HEK293T (cell line): ENCODE measurements at regions not wholly inside any gene's neighbourhood (a gene's known extent, or its start where the extent isn't known, plus 50 kb on each side); places are given as distances from the start of the nearest gene placed in this dataset.

ENCODE experiments used
- CTCF ChIA-PET: fragments of 350-600 bp; formaldehyde crosslinking; extraction: SDS; loops from one replicate; lab custom pipeline; 2021; ENCODE audit warnings: antibody characterized with exemption, inconsistent platforms; lab: Yijun Ruan, JAX
- POLR2A ChIA-PET: fragments of 350-600 bp; formaldehyde crosslinking; extraction: SDS; loops from one replicate; lab custom pipeline; 2020; ENCODE audit warnings: antibody characterized with exemption, inconsistent platforms; lab: Yijun Ruan, JAX
- DNase-seq: peaks from one replicate; pipeline ENCODE4 v3.0.0; 2012; ENCODE audit warnings: mixed read lengths; ENCODE audit errors: extremely low spot score
- ARNT ChIP-seq: fragments of 450-650 bp; IDR thresholded peaks from 2 replicates; pipeline ENCODE4 v1.6.1; 2017; ENCODE audit warnings: mild to moderate bottlenecking
- BHLHE40 ChIP-seq: fragments of 450-650 bp; IDR thresholded peaks from 2 replicates; pipeline ENCODE4 v1.6.1; 2016; ENCODE audit warnings: mild to moderate bottlenecking, moderate library complexity, borderline replicate concordance
- CTBP1 ChIP-seq: fragments of 450-650 bp; IDR thresholded peaks from 2 replicates; pipeline ENCODE4 v1.6.1; 2016; ENCODE audit warnings: borderline replicate concordance
- ELF4 ChIP-seq: fragments of 450-650 bp; IDR thresholded peaks from 2 replicates; pipeline ENCODE4 v1.6.1; 2017; ENCODE audit warnings: antibody characterized with exemption
- FOXA1 ChIP-seq: fragments of 450-650 bp; IDR thresholded peaks from 2 replicates; pipeline ENCODE4 v1.6.1; 2016; ENCODE audit warnings: mild to moderate bottlenecking
- FOXK2 ChIP-seq: fragments of 450-650 bp; IDR thresholded peaks from 2 replicates; pipeline ENCODE4 v1.6.1; 2016; ENCODE audit warnings: mild to moderate bottlenecking
- FOXM1 ChIP-seq: fragments of 450-650 bp; IDR thresholded peaks from 2 replicates; pipeline ENCODE4 v1.6.1; 2017; ENCODE audit warnings: mild to moderate bottlenecking, borderline replicate concordance
- HDGF ChIP-seq: fragments of 450-650 bp; IDR thresholded peaks from 2 replicates; pipeline ENCODE4 v1.6.1; 2017; ENCODE audit warnings: antibody characterized with exemption, borderline replicate concordance
- L3MBTL2 ChIP-seq: fragments of 450-650 bp; conservative IDR thresholded peaks from 2 replicates; pipeline ENCODE4 v1.6.1; 2016; ENCODE audit warnings: mild to moderate bottlenecking
- LEF1 ChIP-seq: fragments of 450-650 bp; IDR thresholded peaks from 2 replicates; pipeline ENCODE4 v1.6.1; 2017; ENCODE audit warnings: mild to moderate bottlenecking, borderline replicate concordance
- NFRKB ChIP-seq: fragments of 450-650 bp; IDR thresholded peaks from 2 replicates; pipeline ENCODE4 v1.6.1; 2016; ENCODE audit warnings: mild to moderate bottlenecking, moderate library complexity
- PKNOX1 ChIP-seq: fragments of 450-650 bp; IDR thresholded peaks from 2 replicates; pipeline ENCODE4 v1.6.1; 2016
- SP1 ChIP-seq: fragments of 450-650 bp; IDR thresholded peaks from 2 replicates; pipeline ENCODE4 v1.6.1; 2017
- SUZ12 ChIP-seq: fragments of 450-650 bp; IDR thresholded peaks from 2 replicates; pipeline ENCODE4 v1.6.1; 2016; ENCODE audit warnings: mild to moderate bottlenecking
- TARDBP ChIP-seq: fragments of 450-650 bp; IDR thresholded peaks from 2 replicates; pipeline ENCODE4 v1.6.1; 2016
- ZNF384 ChIP-seq: fragments of 450-650 bp; IDR thresholded peaks from 2 replicates; pipeline ENCODE4 v1.6.1; 2016

DNA sequence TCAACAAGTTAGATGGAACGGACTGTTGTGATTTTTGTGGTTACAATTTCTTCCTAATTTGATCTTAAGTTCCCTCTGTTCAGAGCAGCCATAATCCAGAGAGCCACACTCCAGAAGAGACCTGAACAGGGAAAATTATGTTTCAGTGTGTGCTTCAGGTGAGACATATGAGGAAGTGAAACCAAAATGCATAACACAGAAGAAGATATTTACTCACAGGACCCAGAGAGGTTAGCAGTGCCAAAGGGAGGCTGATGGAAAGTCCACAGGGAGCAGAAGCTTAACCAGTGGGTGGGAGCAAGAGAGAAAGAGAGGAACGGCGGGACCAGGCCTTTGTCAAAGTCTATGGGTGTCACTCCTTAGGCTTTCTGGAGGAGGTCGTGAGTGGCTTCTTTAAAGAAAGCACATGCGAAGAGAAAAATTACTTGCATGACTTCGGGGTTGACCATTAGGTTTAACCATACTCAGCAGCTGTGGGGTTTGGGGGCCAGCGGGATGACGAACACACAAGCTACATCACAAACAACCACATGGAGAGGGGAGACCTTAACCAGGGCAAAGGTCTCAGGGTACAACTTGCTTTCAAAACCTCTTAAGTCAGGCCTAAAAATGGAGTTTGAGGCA, 141.4 kb downstream of the MED10 start:
- DNase-seq: no peak
- no peak for TF ChIP-seq LEF1
- TF ChIP-seq FOXK2: no peak
- no peak for TF ChIP-seq ELF4
- no peak for TF ChIP-seq FOXM1
- TF ChIP-seq SUZ12: no peak
- no peak for TF ChIP-seq PKNOX1
- POLR2A ChIA-PET: no interaction called here
- CTCF ChIA-PET: no interaction called here

DNA sequence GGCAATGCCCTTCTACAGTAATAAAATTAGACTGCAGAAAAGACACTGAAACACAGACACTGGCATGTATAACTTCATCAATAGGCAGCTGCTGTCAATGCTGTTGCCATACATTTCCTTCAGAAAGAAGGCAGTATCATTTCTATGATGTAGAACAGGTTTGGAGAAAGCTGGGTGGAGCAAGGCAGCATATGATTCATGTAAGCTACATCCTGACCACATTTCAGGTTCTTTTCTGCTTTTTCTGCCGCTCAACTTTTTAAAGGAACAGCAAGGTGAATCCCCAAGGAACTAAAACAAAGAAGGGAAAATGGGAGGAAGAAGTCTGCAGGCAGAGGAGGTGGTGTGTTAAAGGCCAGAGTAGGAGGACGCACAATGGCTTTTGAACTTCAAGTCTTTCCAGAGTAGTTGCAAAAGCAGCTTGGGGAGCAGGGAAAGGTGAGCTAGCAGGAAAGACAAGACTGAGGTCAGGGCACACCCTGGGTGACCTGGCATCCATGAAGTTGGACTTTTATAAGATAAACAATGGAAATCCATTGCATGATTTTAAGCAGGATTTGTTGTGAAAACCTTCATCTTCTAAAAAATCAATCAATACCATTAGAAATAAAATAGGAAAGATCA, 142.1 kb downstream of the MED10 start:
- DNase-seq: no peak
- TF ChIP-seq HDGF (no peak), TARDBP (no peak), PKNOX1 (no peak), ARNT (no peak), FOXM1 (no peak), LEF1 (no peak), NFRKB (no peak), FOXK2 (no peak), CTBP1 (no peak), BHLHE40 (no peak), L3MBTL2 (no peak), FOXA1 (no peak), ELF4 (no peak), ZNF384 (no peak), SUZ12 (no peak), SP1 (no peak)
- ChIA-PET POLR2A (no interaction called here), CTCF (no interaction called here)

DNA sequence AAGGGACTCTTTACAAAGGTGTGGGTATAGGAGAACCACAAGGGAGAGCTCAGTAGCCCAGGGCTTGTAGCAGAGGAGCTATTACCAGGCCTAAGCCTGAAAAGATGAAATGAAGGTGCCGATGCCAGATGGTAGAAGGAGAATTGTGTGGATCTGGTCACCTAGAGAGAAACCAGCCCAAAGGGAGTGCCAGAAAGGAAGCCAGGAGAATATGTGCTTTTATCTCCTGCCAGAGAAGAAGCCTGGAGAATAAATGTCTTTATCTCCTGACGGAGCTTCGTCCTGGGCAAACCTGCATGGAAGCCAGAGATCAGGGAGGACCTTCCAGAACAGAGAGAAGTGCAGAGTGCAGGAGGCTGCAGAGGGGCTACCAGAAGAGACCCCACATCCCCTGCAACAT, 142.6 kb downstream of the MED10 start:
- ChIA-PET POLR2A (no interaction called here), CTCF (no interaction called here)
- TF ChIP-seq CTBP1 (no peak), PKNOX1 (no peak), FOXA1 (no peak), L3MBTL2 (no peak)
- DNase-seq: no peak

- no peak for DNase-seq
- CTCF ChIA-PET: no interaction called here
- TF ChIP-seq SUZ12 (no peak), ZNF384 (no peak), ELF4 (no peak), NFRKB (no peak), FOXA1 (no peak), ARNT (no peak), FOXM1 (no peak), CTBP1 (no peak), HDGF (no peak), BHLHE40 (no peak)
- POLR2A ChIA-PET: no interaction called here
These were observed 149.8 kb downstream of the MED10 start for GRCh38 chr5:6228257-6229250.

GRCh38 chr5:6225121-6225607, 153.2 kb downstream of the MED10 start:
- ChIA-PET POLR2A (no interaction called here), CTCF (no interaction called here)
- no peak for DNase-seq

DNA sequence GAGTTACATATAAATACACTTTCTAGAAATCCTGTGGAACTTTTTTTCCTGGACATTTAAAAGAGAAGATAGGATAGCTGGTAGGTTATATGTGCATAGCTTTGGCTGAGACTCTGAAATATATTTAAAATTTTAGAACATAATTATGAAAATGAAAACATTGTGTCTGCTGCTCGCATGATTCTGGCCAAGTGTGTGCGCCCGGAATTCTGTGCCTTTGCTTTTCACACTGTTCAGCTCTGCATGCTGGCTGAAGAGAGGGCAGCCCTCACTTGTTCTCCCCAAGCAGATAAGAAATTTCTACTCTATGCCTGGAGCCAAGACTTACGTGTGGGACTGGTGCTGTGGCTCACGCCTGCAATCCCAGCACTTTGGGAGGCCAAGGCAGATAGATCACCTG, 153.9 kb downstream of the MED10 start:
- DNase-seq: no peak
- ChIA-PET POLR2A (no interaction called here), CTCF (no interaction called here)
- TF ChIP-seq NFRKB (no peak), FOXA1 (no peak), HDGF (no peak), PKNOX1 (no peak), FOXM1 (no peak), FOXK2 (no peak), TARDBP (no peak)

More at GRCh38 chr5:6225121-6225607, 153.2 kb downstream of the MED10 start:
- TF ChIP-seq TARDBP: no peak
